SU-DHL-6 (cell line): ENCODE measurements at regions not wholly inside any gene's neighbourhood (a gene's known extent, or its start where the extent isn't known, plus 50 kb on each side); places are given as distances from the start of the nearest gene placed in this dataset.

Source experiments
- H2AFZ ChIP-seq: fragments of 200-600 bp; sonication (generic); 2 replicates; pipeline ENCODE4 v1.6.1; 2014; ENCODE audit warnings: low read depth, mild to moderate bottlenecking, moderate library complexity, mixed read lengths, antibody characterized with exemption, low read length; ENCODE audit not compliant: severe bottlenecking
- H3F3A ChIP-seq: fragments of 200-600 bp; shearing (Covaris generic); 2 replicates; pipeline ENCODE4 v1.6.0; 2016; ENCODE audit warnings: antibody characterized with exemption, mild to moderate bottlenecking; ENCODE audit not compliant: insufficient read depth
- H3K27ac ChIP-seq: fragments of 200-600 bp; sonication (generic); 2 replicates; pipeline ENCODE4 v1.5.1; 2016; ENCODE audit warnings: low read depth, mild to moderate bottlenecking, low read length, moderate library complexity, mixed read lengths
- H3K27me3 ChIP-seq: fragments of 200-600 bp; sonication (generic), shearing (Covaris generic); 2 replicates; pipeline ENCODE4 v1.6.0; 2014; ENCODE audit warnings: mild to moderate bottlenecking, low read length
- H3K36me3 ChIP-seq: fragments of 200-600 bp; sonication (generic); 2 replicates; pipeline ENCODE4 v1.6.1; 2014; ENCODE audit warnings: mild to moderate bottlenecking, low read length, mixed read lengths
- H3K4me2 ChIP-seq: fragments of 300-600, 200-600 bp; shearing (Covaris generic), sonication (generic); 2 replicates; pipeline ENCODE4 v1.6.0; 2014; ENCODE audit warnings: low read length, low read depth, mild to moderate bottlenecking; ENCODE audit not compliant: poor library complexity, severe bottlenecking
- H3K4me3 ChIP-seq: fragments of 200-600 bp; sonication (generic); 2 replicates; pipeline ENCODE4 v1.5.1; 2014; ENCODE audit warnings: antibody characterized with exemption, low read length, mild to moderate bottlenecking, mixed read lengths; ENCODE audit not compliant: insufficient read depth, poor library complexity, severe bottlenecking
- H3K79me2 ChIP-seq: fragments of 200-600 bp; sonication (generic); 2 replicates; pipeline ENCODE4 v1.6.1; 2014; ENCODE audit warnings: mild to moderate bottlenecking, low read length, moderate library complexity; ENCODE audit not compliant: insufficient read depth
- H3K9ac ChIP-seq: fragments of 200-600 bp; sonication (generic); 2 replicates; pipeline ENCODE4 v1.7.0; 2014; ENCODE audit warnings: mild to moderate bottlenecking, low read length
- H3K9me2 ChIP-seq: fragments of 200-600 bp; sonication (generic); replicated peaks from 2 replicates; pipeline ENCODE4 v1.6.1; 2014; ENCODE audit warnings: low read length; ENCODE audit not compliant: insufficient read depth
- H3K9me3 ChIP-seq: fragments of 200-600 bp; sonication (generic); 2 replicates; pipeline ENCODE4 v1.6.1; 2014; ENCODE audit warnings: low read length, mixed read lengths; ENCODE audit not compliant: insufficient read depth
- H4K20me1 ChIP-seq: fragments of 200-600 bp; sonication (generic); 2 replicates; pipeline ENCODE4 v1.6.1; 2014; ENCODE audit warnings: low read depth, mild to moderate bottlenecking, antibody characterized with exemption, low read length, moderate library complexity, mixed read lengths
- EZH2phosphoT487 ChIP-seq: fragments of 200-600 bp; sonication (generic), shearing (Covaris generic); conservative IDR thresholded peaks from 2 replicates; pipeline ENCODE4 v1.6.1; 2018; ENCODE audit warnings: mild to moderate bottlenecking, antibody characterized with exemption, low read length, moderate library complexity, mixed read lengths
- TF ChIP-seq, protein P1 (sequence below): fragments of 200-600 bp; sonication (generic); IDR thresholded peaks from one replicate; pipeline ENCODE4 v1.5.1; 2017; ENCODE audit warnings: antibody characterized with exemption, mild to moderate bottlenecking, low read length, moderate library complexity; ENCODE audit not compliant: insufficient read depth, poor library complexity, severe bottlenecking

GRCh38 chr5:143491646-143492045 is 88.2 kb upstream of the NR3C1 start:
- H3K27me3 ChIP-seq = no peaks in the 10 kb centered on the region
- no peak for TF ChIP-seq EZH2phosphoT487
- TF ChIP-seq, protein P1, sequence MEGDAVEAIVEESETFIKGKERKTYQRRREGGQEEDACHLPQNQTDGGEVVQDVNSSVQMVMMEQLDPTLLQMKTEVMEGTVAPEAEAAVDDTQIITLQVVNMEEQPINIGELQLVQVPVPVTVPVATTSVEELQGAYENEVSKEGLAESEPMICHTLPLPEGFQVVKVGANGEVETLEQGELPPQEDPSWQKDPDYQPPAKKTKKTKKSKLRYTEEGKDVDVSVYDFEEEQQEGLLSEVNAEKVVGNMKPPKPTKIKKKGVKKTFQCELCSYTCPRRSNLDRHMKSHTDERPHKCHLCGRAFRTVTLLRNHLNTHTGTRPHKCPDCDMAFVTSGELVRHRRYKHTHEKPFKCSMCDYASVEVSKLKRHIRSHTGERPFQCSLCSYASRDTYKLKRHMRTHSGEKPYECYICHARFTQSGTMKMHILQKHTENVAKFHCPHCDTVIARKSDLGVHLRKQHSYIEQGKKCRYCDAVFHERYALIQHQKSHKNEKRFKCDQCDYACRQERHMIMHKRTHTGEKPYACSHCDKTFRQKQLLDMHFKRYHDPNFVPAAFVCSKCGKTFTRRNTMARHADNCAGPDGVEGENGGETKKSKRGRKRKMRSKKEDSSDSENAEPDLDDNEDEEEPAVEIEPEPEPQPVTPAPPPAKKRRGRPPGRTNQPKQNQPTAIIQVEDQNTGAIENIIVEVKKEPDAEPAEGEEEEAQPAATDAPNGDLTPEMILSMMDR = no peak
- H3K79me2 ChIP-seq = no peaks in the 10 kb centered on the region
- H3K4me2 ChIP-seq = no peak overlapping the region
- H3K4me3 ChIP-seq = no peak overlapping the region
- H2AFZ ChIP-seq = no peak overlapping the region
- H3K9me3 ChIP-seq = no peaks in the 10 kb centered on the region
- H3K27ac ChIP-seq = no peak overlapping the region
- H3K9me2 ChIP-seq = no peaks in the 10 kb centered on the region
- H3K9ac ChIP-seq = no peak overlapping the region
- H3K36me3 ChIP-seq = no peaks in the 10 kb centered on the region
- no peaks in the 10 kb centered on the region for H4K20me1 ChIP-seq
- H3F3A ChIP-seq = no peaks in the 10 kb centered on the region

GRCh38 chr5:143488381-143488780 is 84.9 kb upstream of the NR3C1 start:
- no peak overlapping the region for H3K9ac ChIP-seq
- no peak for TF ChIP-seq EZH2phosphoT487
- TF ChIP-seq, protein P1 = no peak
- no peaks in the 10 kb centered on the region for H3K36me3 ChIP-seq
- H3K4me2 ChIP-seq = no peak overlapping the region
- H3K27me3 ChIP-seq = no peaks in the 10 kb centered on the region
- H3K4me3 ChIP-seq = no peak overlapping the region
- no peak overlapping the region for H3K27ac ChIP-seq
- no peak overlapping the region for H2AFZ ChIP-seq
- no peaks in the 10 kb centered on the region for H4K20me1 ChIP-seq
- no peaks in the 10 kb centered on the region for H3K9me3 ChIP-seq
- H3F3A ChIP-seq = no peaks in the 10 kb centered on the region
- H3K79me2 ChIP-seq = no peaks in the 10 kb centered on the region
- H3K9me2 ChIP-seq = no peaks in the 10 kb centered on the region

- Histone ChIP-seq H3K36me3 (no peaks in the 10 kb centered on the region), H3K9me3 (no peaks in the 10 kb centered on the region), H3K9ac (no peak overlapping the region), H3K4me2 (no peak overlapping the region), H3K79me2 (no peaks in the 10 kb centered on the region), H3F3A (no peaks in the 10 kb centered on the region), H3K27me3 (no peaks in the 10 kb centered on the region), H3K27ac (no peak overlapping the region), H4K20me1 (no peaks in the 10 kb centered on the region), H3K4me3 (no peak overlapping the region), H2AFZ (no peak overlapping the region), H3K9me2 (no peaks in the 10 kb centered on the region)
- TF ChIP-seq, protein P1 = no peak
- no peak for TF ChIP-seq EZH2phosphoT487
Observed at GRCh38 chr5:143484601-143485000, 81.1 kb upstream of the NR3C1 start.
